ENCODE measurements at regions not wholly inside any gene's neighbourhood (a gene's known extent, or its start where the extent isn't known, plus 50 kb on each side); places are given as distances from the start of the nearest gene placed in this dataset.

DNA sequence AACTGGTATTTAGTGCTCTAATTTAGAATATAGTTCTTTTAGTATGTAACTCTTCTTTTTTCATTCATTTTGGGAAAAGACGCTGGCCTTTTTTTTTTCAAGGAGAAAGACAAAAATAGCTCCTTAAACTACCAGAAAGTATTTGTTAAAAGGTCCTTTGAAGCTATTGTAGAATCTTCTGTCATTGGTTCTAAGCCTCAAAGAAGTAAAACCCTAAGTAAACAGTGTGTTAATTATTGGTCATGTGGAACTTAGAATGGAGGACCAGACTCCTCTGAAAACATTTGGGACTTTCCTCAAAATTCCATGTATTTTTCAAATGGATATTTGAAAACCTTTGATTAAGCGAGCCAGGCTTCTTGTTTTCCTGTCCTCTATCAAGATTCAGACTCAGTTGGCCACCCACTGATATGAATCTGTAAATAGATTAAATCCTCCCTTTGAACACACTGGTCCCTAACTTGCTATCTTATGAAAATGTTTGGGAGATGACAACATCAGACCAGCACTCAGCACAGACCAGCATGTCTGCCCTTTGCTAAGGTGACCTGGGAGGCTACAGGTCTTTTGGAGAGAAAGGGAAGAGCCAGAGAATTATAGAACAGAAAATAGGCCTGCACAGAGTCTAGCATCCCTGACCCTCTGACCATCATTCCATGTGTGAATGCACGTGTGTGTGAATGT is 120.3 kb upstream of the GATA6 start:
- TF ChIP-seq, protein P1, sequence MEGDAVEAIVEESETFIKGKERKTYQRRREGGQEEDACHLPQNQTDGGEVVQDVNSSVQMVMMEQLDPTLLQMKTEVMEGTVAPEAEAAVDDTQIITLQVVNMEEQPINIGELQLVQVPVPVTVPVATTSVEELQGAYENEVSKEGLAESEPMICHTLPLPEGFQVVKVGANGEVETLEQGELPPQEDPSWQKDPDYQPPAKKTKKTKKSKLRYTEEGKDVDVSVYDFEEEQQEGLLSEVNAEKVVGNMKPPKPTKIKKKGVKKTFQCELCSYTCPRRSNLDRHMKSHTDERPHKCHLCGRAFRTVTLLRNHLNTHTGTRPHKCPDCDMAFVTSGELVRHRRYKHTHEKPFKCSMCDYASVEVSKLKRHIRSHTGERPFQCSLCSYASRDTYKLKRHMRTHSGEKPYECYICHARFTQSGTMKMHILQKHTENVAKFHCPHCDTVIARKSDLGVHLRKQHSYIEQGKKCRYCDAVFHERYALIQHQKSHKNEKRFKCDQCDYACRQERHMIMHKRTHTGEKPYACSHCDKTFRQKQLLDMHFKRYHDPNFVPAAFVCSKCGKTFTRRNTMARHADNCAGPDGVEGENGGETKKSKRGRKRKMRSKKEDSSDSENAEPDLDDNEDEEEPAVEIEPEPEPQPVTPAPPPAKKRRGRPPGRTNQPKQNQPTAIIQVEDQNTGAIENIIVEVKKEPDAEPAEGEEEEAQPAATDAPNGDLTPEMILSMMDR (IDR thresholded peaks at IDR 0.05; ENCODE audit: insufficient read depth, low read length) = no peak
- TF ChIP-seq POLR2AphosphoS5 (IDR thresholded peaks at IDR 0.05; ENCODE audit: low read depth) (no peak), GABPA (IDR thresholded peaks at IDR 0.05; ENCODE audit: low read depth) (no peak), SPI1 (IDR thresholded peaks at IDR 0.05; ENCODE audit: borderline replicate concordance, low read depth) (no peak)
- TF ChIP-seq, protein P2, sequence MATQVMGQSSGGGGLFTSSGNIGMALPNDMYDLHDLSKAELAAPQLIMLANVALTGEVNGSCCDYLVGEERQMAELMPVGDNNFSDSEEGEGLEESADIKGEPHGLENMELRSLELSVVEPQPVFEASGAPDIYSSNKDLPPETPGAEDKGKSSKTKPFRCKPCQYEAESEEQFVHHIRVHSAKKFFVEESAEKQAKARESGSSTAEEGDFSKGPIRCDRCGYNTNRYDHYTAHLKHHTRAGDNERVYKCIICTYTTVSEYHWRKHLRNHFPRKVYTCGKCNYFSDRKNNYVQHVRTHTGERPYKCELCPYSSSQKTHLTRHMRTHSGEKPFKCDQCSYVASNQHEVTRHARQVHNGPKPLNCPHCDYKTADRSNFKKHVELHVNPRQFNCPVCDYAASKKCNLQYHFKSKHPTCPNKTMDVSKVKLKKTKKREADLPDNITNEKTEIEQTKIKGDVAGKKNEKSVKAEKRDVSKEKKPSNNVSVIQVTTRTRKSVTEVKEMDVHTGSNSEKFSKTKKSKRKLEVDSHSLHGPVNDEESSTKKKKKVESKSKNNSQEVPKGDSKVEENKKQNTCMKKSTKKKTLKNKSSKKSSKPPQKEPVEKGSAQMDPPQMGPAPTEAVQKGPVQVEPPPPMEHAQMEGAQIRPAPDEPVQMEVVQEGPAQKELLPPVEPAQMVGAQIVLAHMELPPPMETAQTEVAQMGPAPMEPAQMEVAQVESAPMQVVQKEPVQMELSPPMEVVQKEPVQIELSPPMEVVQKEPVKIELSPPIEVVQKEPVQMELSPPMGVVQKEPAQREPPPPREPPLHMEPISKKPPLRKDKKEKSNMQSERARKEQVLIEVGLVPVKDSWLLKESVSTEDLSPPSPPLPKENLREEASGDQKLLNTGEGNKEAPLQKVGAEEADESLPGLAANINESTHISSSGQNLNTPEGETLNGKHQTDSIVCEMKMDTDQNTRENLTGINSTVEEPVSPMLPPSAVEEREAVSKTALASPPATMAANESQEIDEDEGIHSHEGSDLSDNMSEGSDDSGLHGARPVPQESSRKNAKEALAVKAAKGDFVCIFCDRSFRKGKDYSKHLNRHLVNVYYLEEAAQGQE (IDR thresholded peaks at IDR 0.05; ENCODE audit: insufficient replicate concordance, low read depth) = no peak

Data from HL-60 (cell line).